H1 (cell line): ENCODE measurements at regions not wholly inside any gene's neighbourhood (a gene's known extent, or its start where the extent isn't known, plus 50 kb on each side); places are given as distances from the start of the nearest gene placed in this dataset.

ENCODE experiments used
- ASH2L ChIP-seq: fragments of 200-600, 300-600 bp; sonication (generic); IDR thresholded peaks from one replicate; pipeline ENCODE4 v1.7.1; 2017; ENCODE audit warnings: low read length
- ATF2 ChIP-seq: IDR thresholded peaks from 2 replicates; pipeline ENCODE4 v1.6.1; 2012; ENCODE audit warnings: low read length, inconsistent platforms
- ATF3 ChIP-seq: IDR thresholded peaks from 2 replicates; pipeline ENCODE4 v1.6.1; 2011; ENCODE audit warnings: low read depth, mild to moderate bottlenecking, low read length; ENCODE audit not compliant: insufficient read depth
- CHD7 ChIP-seq: fragments of 300-600 bp; sonication (generic); IDR thresholded peaks from 2 replicates; pipeline ENCODE4 v1.7.1; 2012; ENCODE audit warnings: low read length, moderate library complexity, mild to moderate bottlenecking, inconsistent platforms; ENCODE audit not compliant: insufficient replicate concordance
- KDM4A ChIP-seq: IDR thresholded peaks from one replicate; pipeline ENCODE4 v1.7.1; 2012; ENCODE audit warnings: low read depth, mild to moderate bottlenecking, moderate library complexity, low read length, inconsistent platforms; ENCODE audit not compliant: severe bottlenecking
- SP4 ChIP-seq: IDR thresholded peaks from 2 replicates; pipeline ENCODE4 v1.6.1; 2012; ENCODE audit warnings: low read length, inconsistent platforms
- SRF ChIP-seq: IDR thresholded peaks from 2 replicates; pipeline ENCODE4 v1.6.1; 2011; ENCODE audit warnings: mild to moderate bottlenecking, low read depth, low read length, moderate library complexity

- no peak for TF ChIP-seq CHD7
- TF ChIP-seq SP4: no peak
- TF ChIP-seq KDM4A: no peak
- TF ChIP-seq ATF3: no peak
- TF ChIP-seq SRF: no peak
- no peak for TF ChIP-seq ATF2
- TF ChIP-seq ASH2L: no peak
These were observed 327.1 kb downstream of the GLRX3 start (continued) for GRCh38 chr10:130463104-130463875.
